Glutamatergic neuron (in vitro differentiated cells): ENCODE measurements at regions not wholly inside any gene's neighbourhood (a gene's known extent, or its start where the extent isn't known, plus 50 kb on each side); places are given as distances from the start of the nearest gene placed in this dataset.

ENCODE experiments used
- DNase-seq: peaks from one replicate; pipeline ENCODE4 v3.0.0; 2022
- H3K27ac Mint-ChIP-seq: one replicate; pipeline ENCODE4 v1.8.0; 2020; ENCODE audit warnings: mild to moderate bottlenecking, mixed read lengths, inconsistent platforms; ENCODE audit not compliant: unreplicated experiment
- H3K27me3 Mint-ChIP-seq: one replicate; pipeline ENCODE4 v1.8.0; 2020; ENCODE audit warnings: mild to moderate bottlenecking, moderate library complexity, mixed read lengths, inconsistent platforms; ENCODE audit not compliant: unreplicated experiment
- H3K36me3 Mint-ChIP-seq: one replicate; pipeline ENCODE4 v1.8.0; 2020; ENCODE audit warnings: mild to moderate bottlenecking, mixed read lengths, inconsistent platforms; ENCODE audit not compliant: unreplicated experiment
- H3K4me1 Mint-ChIP-seq: one replicate; pipeline ENCODE4 v1.8.0; 2020; ENCODE audit warnings: mild to moderate bottlenecking, low read depth, mixed read lengths, inconsistent platforms; ENCODE audit not compliant: unreplicated experiment
- H3K4me3 Mint-ChIP-seq: one replicate; pipeline ENCODE4 v1.8.0; 2020; ENCODE audit warnings: mild to moderate bottlenecking, mixed read lengths, inconsistent platforms; ENCODE audit not compliant: unreplicated experiment
- H3K9me3 Mint-ChIP-seq: one replicate; pipeline ENCODE4 v1.8.0; 2020; ENCODE audit warnings: mild to moderate bottlenecking, moderate library complexity, mixed read lengths, inconsistent platforms; ENCODE audit not compliant: unreplicated experiment
- TF ChIP-seq, protein P1 (sequence below): fragments of 200-600 bp; sonication (generic); IDR thresholded peaks from one replicate; pipeline ENCODE4 v1.5.0; 2021; ENCODE audit not compliant: partially characterized antibody, unreplicated experiment

- H3K4me3 Mint-ChIP-seq = no peak overlapping the region
- no peak for DNase-seq
These were observed 215.8 kb upstream of the ITGA4 start for GRCh38 chr2:181241366-181241765.

GRCh38 chr2:181241797-181242196, 215.4 kb upstream of the ITGA4 start:
- no peaks in the 10 kb centered on the region for H3K9me3 Mint-ChIP-seq
- no peaks in the 10 kb centered on the region for H3K36me3 Mint-ChIP-seq
- H3K4me3 Mint-ChIP-seq = no peak overlapping the region
- TF ChIP-seq, protein P1, sequence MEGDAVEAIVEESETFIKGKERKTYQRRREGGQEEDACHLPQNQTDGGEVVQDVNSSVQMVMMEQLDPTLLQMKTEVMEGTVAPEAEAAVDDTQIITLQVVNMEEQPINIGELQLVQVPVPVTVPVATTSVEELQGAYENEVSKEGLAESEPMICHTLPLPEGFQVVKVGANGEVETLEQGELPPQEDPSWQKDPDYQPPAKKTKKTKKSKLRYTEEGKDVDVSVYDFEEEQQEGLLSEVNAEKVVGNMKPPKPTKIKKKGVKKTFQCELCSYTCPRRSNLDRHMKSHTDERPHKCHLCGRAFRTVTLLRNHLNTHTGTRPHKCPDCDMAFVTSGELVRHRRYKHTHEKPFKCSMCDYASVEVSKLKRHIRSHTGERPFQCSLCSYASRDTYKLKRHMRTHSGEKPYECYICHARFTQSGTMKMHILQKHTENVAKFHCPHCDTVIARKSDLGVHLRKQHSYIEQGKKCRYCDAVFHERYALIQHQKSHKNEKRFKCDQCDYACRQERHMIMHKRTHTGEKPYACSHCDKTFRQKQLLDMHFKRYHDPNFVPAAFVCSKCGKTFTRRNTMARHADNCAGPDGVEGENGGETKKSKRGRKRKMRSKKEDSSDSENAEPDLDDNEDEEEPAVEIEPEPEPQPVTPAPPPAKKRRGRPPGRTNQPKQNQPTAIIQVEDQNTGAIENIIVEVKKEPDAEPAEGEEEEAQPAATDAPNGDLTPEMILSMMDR = no peak
- peaks cover 5% of the 10 kb centered on the region for H3K4me1 Mint-ChIP-seq
- H3K27ac Mint-ChIP-seq = no peak overlapping the region
- no peaks in the 10 kb centered on the region for H3K27me3 Mint-ChIP-seq
- no peak for DNase-seq

More at GRCh38 chr2:181241366-181241765, 215.8 kb upstream of the ITGA4 start:
- Mint-ChIP-seq H3K9me3 (no peaks in the 10 kb centered on the region), H3K27ac (no peak overlapping the region), H3K36me3 (no peaks in the 10 kb centered on the region), H3K4me1 (peaks cover 5% of the 10 kb centered on the region), H3K27me3 (no peaks in the 10 kb centered on the region)
- TF ChIP-seq, protein P1 = no peak

DNA sequence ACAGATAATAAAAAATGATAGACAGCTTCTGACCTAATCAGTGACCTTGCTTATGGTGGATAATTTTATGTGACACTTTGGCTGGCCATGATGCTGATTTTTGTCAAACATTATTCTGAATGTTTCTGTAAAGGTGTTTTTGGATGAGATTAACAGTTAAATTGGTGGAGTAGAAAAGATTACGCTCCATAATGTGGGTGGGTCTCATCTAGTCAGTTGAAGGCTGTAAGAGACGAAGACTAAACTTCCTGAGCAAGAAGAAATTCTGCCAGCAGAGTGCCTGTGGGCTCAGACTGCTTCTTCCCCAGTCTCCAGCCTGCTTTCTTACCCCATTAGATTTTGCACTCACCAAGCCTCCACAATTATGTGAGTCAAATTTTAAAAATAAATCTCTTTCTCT, 214.9 kb upstream of the ITGA4 start:
- H3K4me3 Mint-ChIP-seq = no peak overlapping the region
- TF ChIP-seq, protein P1 = no peak
- DNase-seq = no peak
- no peaks in the 10 kb centered on the region for H3K9me3 Mint-ChIP-seq
- H3K4me1 Mint-ChIP-seq = peaks cover 3% of the 10 kb centered on the region
- no peaks in the 10 kb centered on the region for H3K36me3 Mint-ChIP-seq
- no peak overlapping the region for H3K27ac Mint-ChIP-seq
- H3K27me3 Mint-ChIP-seq = no peaks in the 10 kb centered on the region

DNA sequence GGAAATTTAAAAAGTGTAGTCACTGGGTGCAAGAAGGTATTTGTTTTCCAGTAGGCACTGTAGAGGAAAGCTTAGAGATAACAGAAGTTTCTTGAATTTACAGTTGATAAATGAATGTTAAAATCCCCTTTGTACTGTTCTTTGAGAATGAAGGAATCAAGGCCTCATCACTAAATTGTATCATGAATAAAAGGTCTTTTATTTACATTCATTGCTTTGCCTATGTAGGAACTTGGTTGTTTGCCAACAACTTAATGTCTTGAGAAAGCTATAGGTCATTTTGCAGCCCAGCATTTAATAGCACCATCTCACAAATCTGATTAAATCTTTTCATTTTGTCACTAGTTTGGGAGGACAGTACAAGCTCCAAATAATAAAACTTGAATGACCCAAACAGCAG, 213.9 kb upstream of the ITGA4 start:
- H3K4me3 Mint-ChIP-seq = no peak overlapping the region
- H3K4me1 Mint-ChIP-seq = peaks cover 3% of the 10 kb centered on the region
- H3K27me3 Mint-ChIP-seq = no peaks in the 10 kb centered on the region
- H3K9me3 Mint-ChIP-seq = no peaks in the 10 kb centered on the region
- DNase-seq = no peak
- no peaks in the 10 kb centered on the region for H3K36me3 Mint-ChIP-seq
- H3K27ac Mint-ChIP-seq = no peak overlapping the region
- TF ChIP-seq, protein P1 = no peak

GRCh38 chr2:181250691-181251090, 206.5 kb upstream of the ITGA4 start:
- Mint-ChIP-seq H3K4me1 (no peaks in the 10 kb centered on the region), H3K4me3 (no peak overlapping the region), H3K36me3 (no peaks in the 10 kb centered on the region), H3K27me3 (no peaks in the 10 kb centered on the region), H3K27ac (no peak overlapping the region), H3K9me3 (no peaks in the 10 kb centered on the region)
- TF ChIP-seq, protein P1 = no peak
- DNase-seq = no peak
